Fibroblast of the aortic adventitia (primary cell): ENCODE measurements at regions not wholly inside any gene's neighbourhood (a gene's known extent, or its start where the extent isn't known, plus 50 kb on each side); places are given as distances from the start of the nearest gene placed in this dataset.

Source experiments
- DNase-seq: peaks from one replicate; pipeline ENCODE4 v3.0.0-alpha.2; 2010; ENCODE audit warnings: low read depth
- H3K4me3 ChIP-seq: 2 replicates; pipeline ENCODE4 v1.5.1; 2011; ENCODE audit warnings: low read depth, mild to moderate bottlenecking, control low read depth, low read length, moderate library complexity
- CTCF ChIP-seq: IDR thresholded peaks from 2 replicates; pipeline ENCODE4 v1.5.1; 2011; ENCODE audit warnings: mild to moderate bottlenecking, low read length, control low read depth, inconsistent platforms; ENCODE audit not compliant: insufficient read depth

GRCh38 chr13:65907666-65908525 lies 1322.2 kb downstream of the PCDH9 start:
- no peak overlapping the region for H3K4me3 ChIP-seq
- no peak for TF ChIP-seq CTCF
- no peak for DNase-seq

- no peak overlapping the region for H3K4me3 ChIP-seq
- no peak for DNase-seq
- TF ChIP-seq CTCF = no peak
These were observed 1328.4 kb downstream of the PCDH9 start for GRCh38 chr13:65901723-65902122.

- DNase-seq = no peak
- no peak for TF ChIP-seq CTCF
- H3K4me3 ChIP-seq = no peak overlapping the region
These were observed 1336.1 kb downstream of the PCDH9 start for GRCh38 chr13:65894049-65894448.

GRCh38 chr13:65892859-65893258 lies 1337.3 kb downstream of the PCDH9 start:
- no peak for TF ChIP-seq CTCF
- no peak overlapping the region for H3K4me3 ChIP-seq
- no peak for DNase-seq

- no peak overlapping the region for H3K4me3 ChIP-seq
- DNase-seq = no peak
- no peak for TF ChIP-seq CTCF
These were observed 1340.8 kb downstream of the PCDH9 start for GRCh38 chr13:65889368-65889767.

GRCh38 chr13:65882810-65883209 lies 1347.3 kb downstream of the PCDH9 start:
- TF ChIP-seq CTCF = peak; percentile 34
- no peak for DNase-seq

More at GRCh38 chr13:65882810-65883209, 1347.3 kb downstream of the PCDH9 start:
- H3K4me3 ChIP-seq = no peak overlapping the region
